B cell (primary cell): ENCODE measurements at regions not wholly inside any gene's neighbourhood (a gene's known extent, or its start where the extent isn't known, plus 50 kb on each side); places are given as distances from the start of the nearest gene placed in this dataset.

ENCODE experiments used
- ATAC-seq: fragments of 200-7000 bp; cut with Tn5 transposase; one replicate; pipeline ENCODE4 v1.10.0; 2021; ENCODE audit warnings: low read depth, mild to moderate bottlenecking, moderate number of reproducible peaks, moderate library complexity
- CTCF ChIA-PET: fragments of 350-600 bp; sonication (Branson Sonifier 250); formaldehyde crosslinking; loops from one replicate; lab custom pipeline; 2021; ENCODE audit warnings: antibody characterized with exemption, inconsistent platforms; lab: Charles Lee
- POLR2A ChIA-PET: fragments of 350-600 bp; sonication (Branson Sonifier 250); formaldehyde crosslinking; loops from one replicate; lab custom pipeline; 2021; ENCODE audit warnings: antibody characterized with exemption; lab: Charles Lee
- DNase-seq: peaks from one replicate; pipeline ENCODE4 v3.0.0; 2013
- H2AFZ ChIP-seq: 2 replicates; pipeline ENCODE4 v1.6.1; 2012; ENCODE audit warnings: mild to moderate bottlenecking, low read depth, low read length; ENCODE audit not compliant: insufficient read depth, poor library complexity, severe bottlenecking
- H3K27ac ChIP-seq, 2 donors: 1 replicate in 1 of 2; 2 replicates in 1 of 2; pipeline ENCODE4 v1.5.1; 2012 to 2013; ENCODE audit warnings: low read length in 2 of 2, mild to moderate bottlenecking in 2 of 2, moderate library complexity in 1 of 2
- H3K27me3 ChIP-seq, 4 experiments: fragments of 200-600 bp in 1 of 4; sonication (generic) in 1 of 4; replicated peaks in 1 of 4; 1 replicate in 2 of 4; 2 replicates in 2 of 4; pipeline versions ENCODE4 v1.6.1 to v1.7.0; 2013 to 2016; ENCODE audit warnings: low read length in 3 of 4, mild to moderate bottlenecking in 2 of 4, mixed read lengths in 1 of 4, moderate library complexity in 1 of 4; ENCODE audit not compliant: insufficient read depth in 4 of 4, control insufficient read depth in 3 of 4; ENCODE audit errors: control extremely low read depth in 1 of 4
- H3K36me3 ChIP-seq, 2 experiments: replicated peaks in 1 of 2; 1 replicate in 1 of 2; 2 replicates in 1 of 2; pipeline versions ENCODE4 v1.6.1 to v1.7.1; 2013; ENCODE audit warnings: low read length in 1 of 2; ENCODE audit not compliant: insufficient read depth in 2 of 2, control insufficient read depth in 1 of 2; ENCODE audit errors: control extremely low read depth in 1 of 2, extremely low read depth in 1 of 2
- H3K4me1 ChIP-seq, 2 donors: fragments of 200-600 bp in 1 of 2; sonication (generic) in 1 of 2; 1 replicate in 1 of 2; 2 replicates in 1 of 2; pipeline versions ENCODE4 v1.5.1 to v1.6.1; 2013 to 2017; ENCODE audit warnings: low read length in 2 of 2; ENCODE audit not compliant: control insufficient read depth in 2 of 2, insufficient read depth in 2 of 2
- H3K4me2 ChIP-seq: replicated peaks from 2 replicates; pipeline ENCODE3; 2012; ENCODE audit warnings: mild to moderate bottlenecking, low read depth, low read length; ENCODE audit not compliant: poor library complexity, severe bottlenecking
- H3K4me3 ChIP-seq, 5 experiments: fragments of 200-600 bp in 1 of 5; sonication (generic) in 1 of 5; 1 replicate in 3 of 5; 2 replicates in 2 of 5; pipeline versions ENCODE4 v1.5.1 to v1.7.0; 2011 to 2016; ENCODE audit warnings: low read length in 4 of 5, mild to moderate bottlenecking in 4 of 5, low read depth in 2 of 5, control low read depth in 1 of 5, moderate library complexity in 1 of 5; ENCODE audit not compliant: insufficient read depth in 1 of 5; ENCODE audit errors: control extremely low read depth in 1 of 5, extremely low read depth in 1 of 5
- H3K79me2 ChIP-seq: fragments of 200-600 bp; sonication (generic); one replicate; pipeline ENCODE4 v1.6.0; 2016; ENCODE audit warnings: low read length; ENCODE audit not compliant: control insufficient read depth, insufficient read depth
- H3K9ac ChIP-seq: fragments of 200-600 bp; sonication (generic); 2 replicates; pipeline ENCODE4 v1.6.1; 2017; ENCODE audit warnings: mild to moderate bottlenecking, low read length, moderate library complexity
- H3K9me3 ChIP-seq, 3 donors: one replicate each; pipeline versions ENCODE4 v1.6.1 to v1.7.1; 2013; ENCODE audit warnings: low read length in 2 of 3; ENCODE audit not compliant: control insufficient read depth in 2 of 3, insufficient read depth in 1 of 3; ENCODE audit errors: control extremely low read depth in 1 of 3
- H4K20me1 ChIP-seq: 2 replicates; pipeline ENCODE4 v1.6.0; 2012; ENCODE audit warnings: mild to moderate bottlenecking, low read length; ENCODE audit not compliant: insufficient read depth, control insufficient read depth, poor library complexity, severe bottlenecking
- H3K27ac Mint-ChIP-seq: one replicate; pipeline ENCODE4 v1.8.0; 2021; ENCODE audit warnings: mixed read lengths
- H3K27me3 Mint-ChIP-seq: one replicate; pipeline ENCODE4 v1.8.0; 2021; ENCODE audit warnings: mixed read lengths
- H3K4me1 Mint-ChIP-seq: one replicate; pipeline ENCODE4 v1.8.0; 2021; ENCODE audit warnings: mixed read lengths
- H3K4me3 Mint-ChIP-seq: one replicate; pipeline ENCODE4 v1.8.0; 2021; ENCODE audit warnings: mixed read lengths
- H3K9me3 Mint-ChIP-seq: one replicate; pipeline ENCODE4 v1.8.0; 2022; ENCODE audit warnings: mixed read lengths; ENCODE audit not compliant: insufficient read depth
- EZH2 ChIP-seq: IDR thresholded peaks from 2 replicates; pipeline ENCODE4 v1.6.1; 2012; ENCODE audit warnings: borderline replicate concordance, low read depth, mild to moderate bottlenecking, moderate library complexity, low read length; ENCODE audit not compliant: insufficient read depth, poor library complexity, severe bottlenecking
- WGBS: methylation state at CpG from one replicate; pipeline ENCODE4 v1.1.5; 2013; ENCODE audit warnings: missing lambda C conversion rate; ENCODE audit not compliant: insufficient coverage; 5-methylcytosine and 5-hydroxymethylcytosine counted together
- intact Hi-C: fragments of 100-400 bp; cut with micrococcal nuclease; formaldehyde crosslinking; loops from one replicate; pipeline ENCODE4 v1.10.0; 2022
- TF ChIP-seq, protein P1 (sequence below): fragments of 200-600 bp; IDR thresholded peaks from one replicate; pipeline ENCODE4 v1.8.0; 2022; ENCODE audit warnings: antibody characterized with exemption, mild to moderate bottlenecking

GRCh38 chr2:234715671-234716250, 218.9 kb upstream of the ARL4C start:
- no peaks in the 10 kb centered on the region for H3K4me1 ChIP-seq
- H3K27ac ChIP-seq = no peak overlapping the region
- ChIA-PET CTCF (no interaction called here), POLR2A (no interaction called here)
- Mint-ChIP-seq H3K4me1 (no peaks in the 10 kb centered on the region), H3K4me3 (no peak overlapping the region), H3K27ac (no peak overlapping the region), H3K27me3 (peaks cover 11% of the 10 kb centered on the region), H3K9me3 (no peaks in the 10 kb centered on the region)
- TF ChIP-seq, protein P1, sequence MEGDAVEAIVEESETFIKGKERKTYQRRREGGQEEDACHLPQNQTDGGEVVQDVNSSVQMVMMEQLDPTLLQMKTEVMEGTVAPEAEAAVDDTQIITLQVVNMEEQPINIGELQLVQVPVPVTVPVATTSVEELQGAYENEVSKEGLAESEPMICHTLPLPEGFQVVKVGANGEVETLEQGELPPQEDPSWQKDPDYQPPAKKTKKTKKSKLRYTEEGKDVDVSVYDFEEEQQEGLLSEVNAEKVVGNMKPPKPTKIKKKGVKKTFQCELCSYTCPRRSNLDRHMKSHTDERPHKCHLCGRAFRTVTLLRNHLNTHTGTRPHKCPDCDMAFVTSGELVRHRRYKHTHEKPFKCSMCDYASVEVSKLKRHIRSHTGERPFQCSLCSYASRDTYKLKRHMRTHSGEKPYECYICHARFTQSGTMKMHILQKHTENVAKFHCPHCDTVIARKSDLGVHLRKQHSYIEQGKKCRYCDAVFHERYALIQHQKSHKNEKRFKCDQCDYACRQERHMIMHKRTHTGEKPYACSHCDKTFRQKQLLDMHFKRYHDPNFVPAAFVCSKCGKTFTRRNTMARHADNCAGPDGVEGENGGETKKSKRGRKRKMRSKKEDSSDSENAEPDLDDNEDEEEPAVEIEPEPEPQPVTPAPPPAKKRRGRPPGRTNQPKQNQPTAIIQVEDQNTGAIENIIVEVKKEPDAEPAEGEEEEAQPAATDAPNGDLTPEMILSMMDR = no peak
- no peak for TF ChIP-seq EZH2
- H3K9me3 ChIP-seq = no peaks in the 10 kb centered on the region
- intact Hi-C loops = no loop called here
- H3K4me3 ChIP-seq = no peak overlapping the region
- H4K20me1 ChIP-seq = no peaks in the 10 kb centered on the region
- H3K4me2 ChIP-seq = no peak overlapping the region
- DNase-seq (no peak), ATAC-seq (no peak)
- no peaks in the 10 kb centered on the region for H3K79me2 ChIP-seq
- 96% methylated on average over 12 of the region's 13 CpGs for WGBS
- no peak overlapping the region for H2AFZ ChIP-seq
- H3K27me3 ChIP-seq = no peaks in the 10 kb centered on the region
- no peaks in the 10 kb centered on the region for H3K36me3 ChIP-seq
- no peak overlapping the region for H3K9ac ChIP-seq

- Histone ChIP-seq H3K79me2 (no peaks in the 10 kb centered on the region), H2AFZ (no peak overlapping the region), H3K4me2 (no peak overlapping the region), H3K4me3 (no peak overlapping the region), H3K9ac (no peak overlapping the region), H3K27ac (no peak overlapping the region), H3K4me1 (no peaks in the 10 kb centered on the region), H3K9me3 (no peaks in the 10 kb centered on the region), H4K20me1 (no peaks in the 10 kb centered on the region), H3K27me3 (peaks cover 0 to 3% (median 0%) of the 10 kb centered on the region in 4 experiments), H3K36me3 (no peaks in the 10 kb centered on the region)
- ChIA-PET CTCF (no interaction called here), POLR2A (no interaction called here)
- H3K27ac Mint-ChIP-seq = no peak overlapping the region
- intact Hi-C loops = no loop called here
- peaks cover 18% of the 10 kb centered on the region for H3K27me3 Mint-ChIP-seq
- no peak for ATAC-seq
- TF ChIP-seq EZH2 = no peak
- H3K4me1 Mint-ChIP-seq = no peaks in the 10 kb centered on the region
- no peak for DNase-seq
- WGBS = 92% methylated on average over 5 of the region's 5 CpGs
- no peaks in the 10 kb centered on the region for H3K9me3 Mint-ChIP-seq
- no peak overlapping the region for H3K4me3 Mint-ChIP-seq
Measured at GRCh38 chr2:234714711-234715110, 217.8 kb upstream of the ARL4C start.
